ENCODE measurements at regions not wholly inside any gene's neighbourhood (a gene's known extent, or its start where the extent isn't known, plus 50 kb on each side); places are given as distances from the start of the nearest gene placed in this dataset.

DNA sequence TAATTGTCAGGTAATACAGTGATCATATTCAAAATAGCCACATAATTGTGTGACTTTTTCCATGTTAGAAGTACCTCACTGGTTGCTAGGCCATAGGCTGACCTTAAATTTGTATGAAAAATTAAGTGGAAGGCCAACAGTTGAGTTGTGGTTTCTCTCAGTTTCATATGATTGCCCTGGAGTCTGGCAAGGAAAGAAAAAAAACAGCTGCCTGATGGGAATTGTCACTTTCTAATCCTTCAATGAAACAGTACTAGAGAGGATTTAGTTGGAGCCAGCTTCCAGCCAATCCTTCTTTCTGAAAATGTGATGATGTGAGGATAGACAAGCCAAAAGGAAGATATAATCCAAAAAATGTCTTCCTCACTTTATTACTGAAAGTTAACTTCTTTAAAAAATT, 113.6 kb downstream of the ALX1 start:
- TF ChIP-seq, protein P1, sequence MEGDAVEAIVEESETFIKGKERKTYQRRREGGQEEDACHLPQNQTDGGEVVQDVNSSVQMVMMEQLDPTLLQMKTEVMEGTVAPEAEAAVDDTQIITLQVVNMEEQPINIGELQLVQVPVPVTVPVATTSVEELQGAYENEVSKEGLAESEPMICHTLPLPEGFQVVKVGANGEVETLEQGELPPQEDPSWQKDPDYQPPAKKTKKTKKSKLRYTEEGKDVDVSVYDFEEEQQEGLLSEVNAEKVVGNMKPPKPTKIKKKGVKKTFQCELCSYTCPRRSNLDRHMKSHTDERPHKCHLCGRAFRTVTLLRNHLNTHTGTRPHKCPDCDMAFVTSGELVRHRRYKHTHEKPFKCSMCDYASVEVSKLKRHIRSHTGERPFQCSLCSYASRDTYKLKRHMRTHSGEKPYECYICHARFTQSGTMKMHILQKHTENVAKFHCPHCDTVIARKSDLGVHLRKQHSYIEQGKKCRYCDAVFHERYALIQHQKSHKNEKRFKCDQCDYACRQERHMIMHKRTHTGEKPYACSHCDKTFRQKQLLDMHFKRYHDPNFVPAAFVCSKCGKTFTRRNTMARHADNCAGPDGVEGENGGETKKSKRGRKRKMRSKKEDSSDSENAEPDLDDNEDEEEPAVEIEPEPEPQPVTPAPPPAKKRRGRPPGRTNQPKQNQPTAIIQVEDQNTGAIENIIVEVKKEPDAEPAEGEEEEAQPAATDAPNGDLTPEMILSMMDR (IDR thresholded peaks at IDR 0.05; ENCODE audit: low read depth, low read length) = no peak
- Histone ChIP-seq H3K4me3 (ENCODE audit: low read depth, low read length) (no peak overlapping the region), H3K4me1 (no peaks in the 10 kb centered on the region), H3K27me3 (peaks cover 7% of the 10 kb centered on the region), H3K9me3 (no peaks in the 10 kb centered on the region), H3K36me3 (no peaks in the 10 kb centered on the region)
- DNase-seq = no peak

DNA sequence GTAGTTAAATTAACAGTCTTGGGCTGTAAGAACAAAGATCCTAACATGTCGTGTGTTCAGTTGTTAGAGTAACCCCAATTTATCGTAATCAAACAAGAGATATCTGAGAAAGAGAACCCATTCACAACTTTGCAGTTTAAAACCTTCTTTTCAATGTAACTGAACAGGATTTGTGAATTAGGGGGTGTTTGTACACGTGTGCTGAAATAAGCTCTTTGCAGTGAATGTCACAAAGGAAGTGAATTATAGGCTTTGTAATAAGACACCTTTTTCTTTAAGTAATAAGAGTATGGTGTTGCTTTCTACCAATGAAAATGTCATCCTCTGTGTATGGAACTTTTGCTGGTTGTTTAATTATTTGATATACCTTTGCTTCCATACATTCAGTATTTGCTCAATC, 114.0 kb downstream of the ALX1 start:
- peaks cover 7% of the 10 kb centered on the region for H3K27me3 ChIP-seq
- no peaks in the 10 kb centered on the region for H3K4me1 ChIP-seq
- H3K36me3 ChIP-seq = no peaks in the 10 kb centered on the region
- TF ChIP-seq, protein P1 (IDR thresholded peaks at IDR 0.05; ENCODE audit: low read depth, low read length) = no peak
- DNase-seq = no peak
- no peak overlapping the region for H3K4me3 ChIP-seq (ENCODE audit: low read depth, low read length)
- H3K9me3 ChIP-seq = no peaks in the 10 kb centered on the region

DNA sequence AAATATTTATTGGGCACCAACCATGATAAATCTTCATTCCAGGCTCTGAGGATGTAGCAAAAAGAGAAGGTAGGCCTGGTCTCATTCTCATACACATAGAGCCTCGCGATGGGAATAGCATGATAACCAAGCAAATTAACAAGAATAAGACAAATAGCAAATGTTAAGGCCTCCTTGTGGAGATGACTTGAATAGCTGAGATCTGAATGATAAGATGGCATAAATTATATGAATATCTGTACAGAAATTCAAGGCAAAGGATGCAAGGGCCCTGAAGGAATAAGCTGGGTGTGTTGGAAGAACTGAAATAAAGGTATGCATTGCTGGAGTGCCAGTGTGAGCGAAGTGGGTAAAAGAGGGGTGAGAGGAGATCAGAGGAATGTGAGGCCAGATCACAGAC, 114.8 kb downstream of the ALX1 start:
- peaks cover 7% of the 10 kb centered on the region for H3K27me3 ChIP-seq
- no peak for DNase-seq
- TF ChIP-seq, protein P1 (IDR thresholded peaks at IDR 0.05; ENCODE audit: low read depth, low read length) = no peak

DNA sequence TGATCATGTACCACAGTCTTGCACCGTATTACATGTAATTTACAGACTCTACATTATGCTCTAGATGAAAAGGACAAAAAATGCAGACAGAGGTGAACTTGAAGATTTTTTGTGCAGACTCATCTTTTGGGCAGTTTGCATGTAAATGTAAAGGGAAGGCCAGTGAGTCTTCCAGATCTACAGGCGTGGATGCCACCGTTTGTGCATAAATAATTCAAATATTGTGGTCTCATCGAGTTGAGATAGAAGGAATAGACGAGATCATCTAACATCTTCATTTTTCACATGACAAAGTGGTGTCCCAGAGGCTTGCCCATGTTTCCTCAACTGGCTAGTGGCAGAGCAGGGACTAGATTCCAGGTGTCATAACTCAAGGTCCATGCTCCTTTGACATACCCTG, 125.2 kb downstream of the ALX1 start:
- Histone ChIP-seq H3K36me3 (no peaks in the 10 kb centered on the region), H3K9me3 (no peaks in the 10 kb centered on the region), H3K4me1 (no peaks in the 10 kb centered on the region), H3K27me3 (peaks cover 14% of the 10 kb centered on the region), H3K4me3 (ENCODE audit: low read depth, low read length) (no peak overlapping the region)
- TF ChIP-seq, protein P1 (IDR thresholded peaks at IDR 0.05; ENCODE audit: low read depth, low read length) = no peak
- no peak for DNase-seq

More for the DNA sequence above, 114.8 kb downstream of the ALX1 start:
- Histone ChIP-seq H3K36me3 (no peaks in the 10 kb centered on the region), H3K9me3 (no peaks in the 10 kb centered on the region), H3K4me1 (no peaks in the 10 kb centered on the region), H3K4me3 (ENCODE audit: low read depth, low read length) (no peak overlapping the region)

DNA sequence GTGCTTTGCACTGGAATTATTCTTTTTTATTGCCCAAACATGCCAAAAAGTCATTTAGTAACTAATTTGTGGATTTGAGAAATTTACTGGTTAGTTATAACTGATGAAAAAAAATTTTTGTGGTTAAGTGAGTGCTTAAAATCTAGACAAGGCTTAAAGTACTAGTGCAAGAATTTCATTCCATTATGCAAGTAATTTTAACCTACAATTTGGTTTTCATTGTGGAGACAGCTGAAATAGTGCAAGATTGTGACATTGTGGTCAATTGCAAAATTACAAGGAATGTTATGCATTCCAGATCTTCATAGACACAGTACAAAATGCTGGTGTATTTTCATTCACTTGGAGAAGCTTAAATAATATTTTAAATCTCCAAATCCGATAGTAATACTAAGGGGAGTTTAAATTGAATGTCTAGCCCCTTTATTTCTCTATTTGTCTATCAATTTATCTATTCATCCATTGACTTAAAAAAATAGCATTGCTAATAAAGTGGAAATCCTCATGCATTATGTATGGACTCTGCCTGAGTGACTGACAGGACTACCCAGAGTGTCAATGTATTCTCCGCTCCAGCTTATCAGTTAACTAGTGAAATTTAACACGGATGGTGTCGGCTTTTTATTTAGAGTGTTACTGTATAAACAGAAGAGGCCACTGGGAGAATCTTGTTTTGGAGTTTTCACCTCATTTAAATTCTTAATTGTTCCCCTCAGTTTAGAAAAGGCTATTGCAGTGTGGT, 125.9 kb downstream of the ALX1 start:
- Histone ChIP-seq H3K4me3 (ENCODE audit: low read depth, low read length) (no peak overlapping the region), H3K27me3 (peaks cover 14% of the 10 kb centered on the region), H3K9me3 (no peaks in the 10 kb centered on the region), H3K4me1 (no peaks in the 10 kb centered on the region), H3K36me3 (no peaks in the 10 kb centered on the region)
- TF ChIP-seq, protein P1 (IDR thresholded peaks at IDR 0.05; ENCODE audit: low read depth, low read length) = no peak
- no peak for DNase-seq

DNA sequence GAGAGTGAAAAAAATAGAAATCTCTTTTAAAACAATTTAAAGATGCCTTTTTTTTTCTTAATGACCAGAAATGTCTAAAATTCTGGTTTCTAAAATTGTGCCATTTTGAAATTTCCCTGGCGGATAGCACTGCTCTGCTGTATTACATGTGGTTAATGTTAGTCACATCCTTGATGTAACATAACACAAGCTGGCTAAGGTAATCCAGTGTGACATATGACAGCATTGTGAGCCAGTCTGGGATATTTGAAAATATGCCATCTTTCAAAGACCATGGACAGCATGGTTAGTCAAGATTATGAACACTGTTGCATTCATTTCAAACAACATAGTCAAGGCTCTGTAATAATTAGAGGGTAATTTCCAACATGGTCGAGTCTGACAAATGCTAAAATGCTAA, 133.2 kb downstream of the ALX1 start:
- no peak overlapping the region for H3K4me3 ChIP-seq (ENCODE audit: low read depth, low read length)
- H3K9me3 ChIP-seq = no peaks in the 10 kb centered on the region
- TF ChIP-seq, protein P1 (IDR thresholded peaks at IDR 0.05; ENCODE audit: low read depth, low read length) = no peak
- H3K4me1 ChIP-seq = no peaks in the 10 kb centered on the region
- DNase-seq = no peak
- peaks cover 14% of the 10 kb centered on the region; the same call in 1 of the 2 replicates for H3K27me3 ChIP-seq
- H3K36me3 ChIP-seq = no peaks in the 10 kb centered on the region
